Chondrocyte (in vitro differentiated cells): ENCODE measurements at regions not wholly inside any gene's neighbourhood (a gene's known extent, or its start where the extent isn't known, plus 50 kb on each side); places are given as distances from the start of the nearest gene placed in this dataset.

Experiments
- DNase-seq: peaks from one replicate; pipeline ENCODE4 v3.0.0; 2021; ENCODE audit warnings: mixed read lengths, low spot score
- H3K27ac Mint-ChIP-seq: one replicate; pipeline ENCODE4 v1.8.0; 2021; ENCODE audit warnings: mild to moderate bottlenecking, moderate library complexity, mixed read lengths; ENCODE audit not compliant: unreplicated experiment
- H3K27me3 Mint-ChIP-seq: 2 replicates; pipeline ENCODE4 v1.8.0; 2021; ENCODE audit warnings: low read depth, mixed read lengths
- H3K36me3 Mint-ChIP-seq: 2 replicates; pipeline ENCODE4 v1.8.0; 2021; ENCODE audit warnings: low read depth, mixed read lengths
- H3K4me1 Mint-ChIP-seq: 2 replicates; pipeline ENCODE4 v1.8.0; 2021; ENCODE audit warnings: low read depth, mild to moderate bottlenecking, mixed read lengths
- H3K4me3 Mint-ChIP-seq: one replicate; pipeline ENCODE4 v1.8.0; 2021; ENCODE audit warnings: mild to moderate bottlenecking, moderate library complexity, mixed read lengths; ENCODE audit not compliant: unreplicated experiment
- H3K9me3 Mint-ChIP-seq: 2 replicates; pipeline ENCODE4 v1.8.0; 2021; ENCODE audit warnings: low read depth, mixed read lengths
- TF ChIP-seq, protein P1 (sequence below): fragments of 200-600 bp; sonication (generic); IDR thresholded peaks from 2 replicates; pipeline ENCODE4 v1.5.0; 2021; ENCODE audit warnings: antibody characterized with exemption, mild to moderate bottlenecking, moderate library complexity

DNA sequence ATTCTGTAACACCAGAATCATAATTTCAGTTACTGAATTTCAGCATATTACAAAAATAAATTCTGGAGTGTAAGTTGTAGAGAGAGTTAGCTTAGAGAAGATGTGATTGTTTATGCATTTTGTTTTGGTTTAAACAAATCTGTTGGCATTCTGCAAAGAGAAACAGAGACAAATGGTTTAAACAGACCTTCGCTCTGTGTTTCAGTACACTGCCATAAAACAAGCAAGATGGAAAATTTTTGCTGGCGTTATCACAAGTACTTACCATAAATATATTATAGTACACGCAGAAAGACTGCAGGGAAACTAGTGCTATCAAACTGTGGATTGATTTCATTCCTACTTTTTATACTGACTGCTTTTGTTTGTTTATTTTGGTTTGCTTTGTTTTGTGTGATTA lies 850.3 kb upstream of the FOXG1 start:
- Mint-ChIP-seq H3K9me3 (peaks cover 8% of the 10 kb centered on the region), H3K4me3 (no peak overlapping the region), H3K27me3 (no peaks in the 10 kb centered on the region), H3K36me3 (no peaks in the 10 kb centered on the region), H3K27ac (no peak overlapping the region), H3K4me1 (no peaks in the 10 kb centered on the region)
- TF ChIP-seq, protein P1, sequence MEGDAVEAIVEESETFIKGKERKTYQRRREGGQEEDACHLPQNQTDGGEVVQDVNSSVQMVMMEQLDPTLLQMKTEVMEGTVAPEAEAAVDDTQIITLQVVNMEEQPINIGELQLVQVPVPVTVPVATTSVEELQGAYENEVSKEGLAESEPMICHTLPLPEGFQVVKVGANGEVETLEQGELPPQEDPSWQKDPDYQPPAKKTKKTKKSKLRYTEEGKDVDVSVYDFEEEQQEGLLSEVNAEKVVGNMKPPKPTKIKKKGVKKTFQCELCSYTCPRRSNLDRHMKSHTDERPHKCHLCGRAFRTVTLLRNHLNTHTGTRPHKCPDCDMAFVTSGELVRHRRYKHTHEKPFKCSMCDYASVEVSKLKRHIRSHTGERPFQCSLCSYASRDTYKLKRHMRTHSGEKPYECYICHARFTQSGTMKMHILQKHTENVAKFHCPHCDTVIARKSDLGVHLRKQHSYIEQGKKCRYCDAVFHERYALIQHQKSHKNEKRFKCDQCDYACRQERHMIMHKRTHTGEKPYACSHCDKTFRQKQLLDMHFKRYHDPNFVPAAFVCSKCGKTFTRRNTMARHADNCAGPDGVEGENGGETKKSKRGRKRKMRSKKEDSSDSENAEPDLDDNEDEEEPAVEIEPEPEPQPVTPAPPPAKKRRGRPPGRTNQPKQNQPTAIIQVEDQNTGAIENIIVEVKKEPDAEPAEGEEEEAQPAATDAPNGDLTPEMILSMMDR: no peak
- no peak for DNase-seq

GRCh38 chr14:27917896-27918295 lies 848.7 kb upstream of the FOXG1 start:
- no peaks in the 10 kb centered on the region for H3K27me3 Mint-ChIP-seq
- H3K4me1 Mint-ChIP-seq: no peaks in the 10 kb centered on the region
- no peak overlapping the region for H3K4me3 Mint-ChIP-seq
- TF ChIP-seq, protein P1: no peak
- H3K36me3 Mint-ChIP-seq: no peaks in the 10 kb centered on the region
- no peak for DNase-seq
- H3K9me3 Mint-ChIP-seq: peaks cover 7% of the 10 kb centered on the region
- H3K27ac Mint-ChIP-seq: no peak overlapping the region

- Mint-ChIP-seq H3K27ac (no peak overlapping the region), H3K9me3 (peaks cover 6% of the 10 kb centered on the region), H3K4me3 (no peak overlapping the region), H3K36me3 (no peaks in the 10 kb centered on the region), H3K27me3 (no peaks in the 10 kb centered on the region), H3K4me1 (no peaks in the 10 kb centered on the region)
- DNase-seq: no peak
- TF ChIP-seq, protein P1: no peak
Measured at GRCh38 chr14:27927519-27927918, 839.1 kb upstream of the FOXG1 start.

GRCh38 chr14:27929797-27930347 lies 836.7 kb upstream of the FOXG1 start:
- no peaks in the 10 kb centered on the region for H3K4me1 Mint-ChIP-seq
- TF ChIP-seq, protein P1: no peak
- H3K27ac Mint-ChIP-seq: no peak overlapping the region
- H3K9me3 Mint-ChIP-seq: peaks cover 6% of the 10 kb centered on the region
- no peak for DNase-seq
- no peak overlapping the region for H3K4me3 Mint-ChIP-seq
- H3K27me3 Mint-ChIP-seq: no peaks in the 10 kb centered on the region
- H3K36me3 Mint-ChIP-seq: no peaks in the 10 kb centered on the region

DNA sequence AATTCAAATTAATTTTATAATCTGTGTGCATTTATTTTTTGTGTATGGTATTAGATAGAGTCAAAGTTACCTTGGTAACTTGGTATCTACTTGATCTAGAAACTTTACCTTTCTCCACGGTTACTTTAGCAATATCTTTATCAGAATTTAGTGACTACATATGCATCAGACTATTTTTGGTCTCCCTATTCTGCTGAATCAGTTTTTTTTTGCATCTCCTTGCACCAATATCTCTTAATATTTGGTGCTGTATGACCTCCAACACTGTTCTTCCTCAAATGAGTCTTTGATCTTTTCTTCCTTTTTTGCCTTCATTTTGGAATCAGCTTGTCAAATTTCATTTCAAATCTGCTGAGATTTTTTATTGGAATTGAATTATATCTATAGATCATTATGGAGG lies 828.2 kb upstream of the FOXG1 start:
- Mint-ChIP-seq H3K4me3 (no peak overlapping the region), H3K4me1 (no peaks in the 10 kb centered on the region), H3K9me3 (peaks cover 40% of the 10 kb centered on the region), H3K27ac (no peak overlapping the region), H3K27me3 (no peaks in the 10 kb centered on the region), H3K36me3 (no peaks in the 10 kb centered on the region)
- TF ChIP-seq, protein P1: no peak
- no peak for DNase-seq
